Small intestine (tissue), 7 donors: ENCODE measurements at regions not wholly inside any gene's neighbourhood (a gene's known extent, or its start where the extent isn't known, plus 50 kb on each side); places are given as distances from the start of the nearest gene placed in this dataset.
"Not testable (repeated sequence)": the region's sequence is repeated elsewhere in the genome, so short reads cannot be mapped to it uniquely, and the experiment has no call there.

ENCODE experiments used
- DNase-seq, 2 donors: peaks; one replicate each; pipeline versions ENCODE4 v3.0.0 to v3.0.0-alpha.2; 2013
- FAIRE-seq: peaks from 2 replicates; lab custom pipeline; 2012; peaks lifted over from hg19 to GRCh38; lab: Jason Lieb, UNC
- H3K27ac ChIP-seq, 3 donors: one replicate each; pipeline ENCODE4 v1.5.1; 2013; ENCODE audit warnings: low read length in 2 of 3, mild to moderate bottlenecking in 2 of 3, control low read depth in 1 of 3, inconsistent platforms in 1 of 3, low read depth in 1 of 3, moderate library complexity in 1 of 3
- H3K27me3 ChIP-seq, 3 donors: one replicate each; pipeline ENCODE4 v1.6.1; 2013; ENCODE audit warnings: low read length in 3 of 3, inconsistent platforms in 1 of 3; ENCODE audit not compliant: control insufficient read depth in 3 of 3, insufficient read depth in 3 of 3
- H3K36me3 ChIP-seq, 3 donors: one replicate each; pipeline ENCODE4 v1.6.1; 2013; ENCODE audit warnings: low read length in 3 of 3, inconsistent platforms in 1 of 3, low read depth in 1 of 3, mild to moderate bottlenecking in 1 of 3, moderate library complexity in 1 of 3; ENCODE audit not compliant: control insufficient read depth in 3 of 3, insufficient read depth in 2 of 3
- H3K4me1 ChIP-seq, 3 donors: one replicate each; pipeline ENCODE4 v1.6.1; 2013; ENCODE audit warnings: low read length in 2 of 3, inconsistent platforms in 1 of 3, low read depth in 1 of 3, mild to moderate bottlenecking in 1 of 3, moderate library complexity in 1 of 3; ENCODE audit not compliant: control insufficient read depth in 3 of 3, insufficient read depth in 2 of 3
- H3K4me3 ChIP-seq, 3 donors: one replicate each; pipeline ENCODE4 v1.5.1; 2013; ENCODE audit warnings: low read length in 3 of 3, control low read depth in 1 of 3, inconsistent platforms in 1 of 3, low read depth in 1 of 3, mild to moderate bottlenecking in 1 of 3, moderate library complexity in 1 of 3
- H3K9me3 ChIP-seq, 2 donors: one replicate each; pipeline ENCODE4 v1.6.1; 2013; ENCODE audit warnings: low read depth in 1 of 2, low read length in 1 of 2; ENCODE audit not compliant: control insufficient read depth in 2 of 2, insufficient read depth in 1 of 2
- WGBS, 3 donors: extraction: QIAGEN DNeasy Blood & Tissue Kit; methylation state at CpG; one replicate each; pipeline ENCODE4 v1.1.7; 2013; 5-methylcytosine and 5-hydroxymethylcytosine counted together
- donor health status: healthy with polysubstance abuse.
- donor health status: control.
- donor health status: control.
- donor health status: Bipolar disorder and iron deficiency.
- donor health status: healthy.

- not testable (repeated sequence) for H3K36me3 ChIP-seq, H3K27ac ChIP-seq, DNase-seq, H3K4me3 ChIP-seq, FAIRE-seq, H3K27me3 ChIP-seq, H3K4me1 ChIP-seq, H3K9me3 ChIP-seq
- no CpG with 5 or more reads among the region's 5 CpGs for WGBS, 3 donors
Observed at GRCh38 chrY:18078452-18078851, 52.9 kb downstream of the CDY2A start.

GRCh38 chrY:18085910-18086309, 60.3 kb downstream of the CDY2A start:
- no CpG with 5 or more reads among the region's 4 CpGs for WGBS, 3 donors
- DNase-seq, H3K27me3 ChIP-seq, H3K4me1 ChIP-seq, H3K27ac ChIP-seq, H3K36me3 ChIP-seq, FAIRE-seq, H3K9me3 ChIP-seq, H3K4me3 ChIP-seq: not testable (repeated sequence)

GRCh38 chrY:18086361-18086977, 60.9 kb downstream of the CDY2A start:
- DNase-seq, H3K4me3 ChIP-seq, H3K9me3 ChIP-seq, H3K36me3 ChIP-seq, H3K27me3 ChIP-seq, H3K27ac ChIP-seq, H3K4me1 ChIP-seq: not testable (repeated sequence)
- WGBS, 3 donors: no CpG with 5 or more reads among the region's 3 CpGs
- peak; percentile 86 for FAIRE-seq

GRCh38 chrY:18087943-18088655, 62.5 kb downstream of the CDY2A start:
- no CpG with 5 or more reads among the region's 5 CpGs for WGBS, 3 donors
- not testable (repeated sequence) for H3K36me3 ChIP-seq, H3K27ac ChIP-seq, H3K9me3 ChIP-seq, H3K4me1 ChIP-seq, H3K4me3 ChIP-seq, H3K27me3 ChIP-seq, DNase-seq
- FAIRE-seq: peak; percentile 96

GRCh38 chrY:18092952-18093351, 67.4 kb downstream of the CDY2A start:
- peak; percentile 53 for FAIRE-seq
- no CpG with 5 or more reads among the region's 3 CpGs for WGBS, 3 donors

GRCh38 chrY:18105691-18106090, 80.1 kb downstream of the CDY2A start:
- not testable (repeated sequence) for H3K27me3 ChIP-seq, DNase-seq, H3K4me3 ChIP-seq, H3K9me3 ChIP-seq, FAIRE-seq, H3K4me1 ChIP-seq, H3K27ac ChIP-seq, H3K36me3 ChIP-seq
- WGBS, 3 donors: no CpG with 5 or more reads among the region's 2 CpGs

More at GRCh38 chrY:18092952-18093351, 67.4 kb downstream of the CDY2A start:
- not testable (repeated sequence) for DNase-seq, H3K4me1 ChIP-seq, H3K4me3 ChIP-seq, H3K9me3 ChIP-seq, H3K36me3 ChIP-seq, H3K27me3 ChIP-seq, H3K27ac ChIP-seq

- WGBS, 3 donors: no CpG with 5 or more reads among the region's 2 CpGs
- not testable (repeated sequence) for H3K27me3 ChIP-seq, H3K27ac ChIP-seq, FAIRE-seq, H3K4me1 ChIP-seq, H3K36me3 ChIP-seq, H3K9me3 ChIP-seq, DNase-seq, H3K4me3 ChIP-seq
Observed at GRCh38 chrY:18118388-18118787, 92.8 kb downstream of the CDY2A start.

GRCh38 chrY:18137718-18138117, 112.1 kb downstream of the CDY2A start:
- H3K36me3 ChIP-seq, FAIRE-seq, DNase-seq, H3K9me3 ChIP-seq, H3K4me1 ChIP-seq, H3K4me3 ChIP-seq, H3K27ac ChIP-seq, H3K27me3 ChIP-seq: not testable (repeated sequence)
- WGBS, 3 donors: no CpG with 5 or more reads among the region's 3 CpGs
